NCI-H774 (cell line): ENCODE measurements at regions not wholly inside any gene's neighbourhood (a gene's known extent, or its start where the extent isn't known, plus 50 kb on each side); places are given as distances from the start of the nearest gene placed in this dataset.

Experiments used
- DNase-seq: peaks from one replicate; lab custom pipeline; 2025; lab: John Stamatoyannopoulos, UW

- no peak for DNase-seq
Observed at GRCh38 chr4:38562751-38563198, 101.2 kb upstream of the KLF3 start.

GRCh38 chr4:38563707-38564495 lies 100.1 kb upstream of the KLF3 start:
- DNase-seq = no peak

GRCh38 chr4:38565271-38566199 lies 98.5 kb upstream of the KLF3 start:
- peak; percentile 9 for DNase-seq

- no peak for DNase-seq
Observed at GRCh38 chr4:38566806-38567398, 97.1 kb upstream of the KLF3 start.

- no peak for DNase-seq
Observed at GRCh38 chr4:38567457-38567856, 96.5 kb upstream of the KLF3 start.

GRCh38 chr4:38568768-38569167 lies 95.2 kb upstream of the KLF3 start:
- DNase-seq = no peak

- DNase-seq = no peak
Observed at GRCh38 chr4:38570647-38571276, 93.2 kb upstream of the KLF3 start.

- no peak for DNase-seq
Observed at GRCh38 chr4:38572793-38573192, 91.2 kb upstream of the KLF3 start.

GRCh38 chr4:38574559-38575333 lies 89.3 kb upstream of the KLF3 start:
- DNase-seq = peak; percentile 41

- no peak for DNase-seq
Observed at GRCh38 chr4:38576767-38577166, 87.2 kb upstream of the KLF3 start.

- DNase-seq = no peak
Observed at GRCh38 chr4:38577462-38577861, 86.5 kb upstream of the KLF3 start.

- no peak for DNase-seq
Observed at GRCh38 chr4:38581426-38582106, 82.4 kb upstream of the KLF3 start.

- DNase-seq = no peak
Observed at GRCh38 chr4:38582445-38582844, 81.6 kb upstream of the KLF3 start.

GRCh38 chr4:38582889-38583470 lies 81.0 kb upstream of the KLF3 start:
- no peak for DNase-seq

- no peak for DNase-seq
Observed at GRCh38 chr4:38585871-38586270, 78.1 kb upstream of the KLF3 start.

- DNase-seq = no peak
Observed at GRCh38 chr4:38587106-38587505, 76.9 kb upstream of the KLF3 start.

- no peak for DNase-seq
Observed at GRCh38 chr4:38590046-38590445, 74.0 kb upstream of the KLF3 start.

GRCh38 chr4:38591617-38592337 lies 72.2 kb upstream of the KLF3 start:
- DNase-seq = no peak

- no peak for DNase-seq
Observed at GRCh38 chr4:38598489-38598888, 65.5 kb upstream of the KLF3 start.

GRCh38 chr4:38600575-38600974 lies 63.4 kb upstream of the KLF3 start:
- DNase-seq = no peak
